SIG-M5 treated with dmso at 0.1 percent for 504 hours (cell line): ENCODE measurements at regions not wholly inside any gene's neighbourhood (a gene's known extent, or its start where the extent isn't known, plus 50 kb on each side); places are given as distances from the start of the nearest gene placed in this dataset.
"Not testable (repeated sequence)": the region's sequence is repeated elsewhere in the genome, so short reads cannot be mapped to it uniquely, and the experiment has no call there.

Experiments used
- DNase-seq: peaks from one replicate; lab custom pipeline; 2025; ENCODE audit not compliant: unreplicated experiment; lab: John Stamatoyannopoulos, UW

DNA sequence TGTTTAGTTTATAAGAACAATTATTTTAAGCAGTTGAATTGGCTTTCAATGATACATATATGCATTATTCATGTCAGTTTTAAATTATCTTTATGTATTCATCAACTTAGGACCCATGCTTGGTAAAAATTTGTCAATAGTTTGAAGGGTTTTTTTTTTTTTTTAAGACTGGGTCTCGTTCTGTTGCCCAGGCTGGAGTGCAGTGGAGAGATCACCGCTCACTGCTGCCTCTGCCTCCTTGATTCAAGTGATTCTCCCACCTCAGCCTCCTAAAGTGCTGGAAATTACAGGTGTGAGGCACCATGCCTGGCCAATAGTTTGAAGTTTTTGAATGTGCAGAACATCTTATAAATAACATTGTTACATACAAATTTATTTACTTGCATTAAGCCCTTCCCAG, 1671.0 kb upstream of the B3GALT2 start:
- no peak for DNase-seq

GRCh38 chr1:194848846-194849245, 1662.4 kb upstream of the B3GALT2 start:
- no peak for DNase-seq

GRCh38 chr1:194846488-194846887, 1660.1 kb upstream of the B3GALT2 start:
- no peak for DNase-seq

DNA sequence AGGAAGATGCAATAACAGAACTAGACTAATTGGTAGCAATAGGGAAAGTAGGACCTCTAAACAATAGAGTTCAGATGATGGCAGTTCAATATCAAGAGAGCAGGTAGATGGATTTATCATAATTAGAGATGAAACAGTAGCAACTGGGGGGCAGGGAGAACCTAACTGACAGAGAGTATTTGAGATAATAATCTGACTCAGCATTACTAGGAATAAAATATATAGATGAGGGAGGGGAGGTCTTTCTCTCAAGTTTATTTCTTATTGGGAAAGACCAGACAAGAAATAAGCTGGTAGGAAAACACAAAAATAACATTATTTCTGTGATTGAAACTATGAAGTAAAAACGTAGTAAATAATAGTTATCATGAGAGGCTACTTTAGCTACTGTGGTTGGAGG, 1656.7 kb upstream of the B3GALT2 start:
- DNase-seq: no peak

DNA sequence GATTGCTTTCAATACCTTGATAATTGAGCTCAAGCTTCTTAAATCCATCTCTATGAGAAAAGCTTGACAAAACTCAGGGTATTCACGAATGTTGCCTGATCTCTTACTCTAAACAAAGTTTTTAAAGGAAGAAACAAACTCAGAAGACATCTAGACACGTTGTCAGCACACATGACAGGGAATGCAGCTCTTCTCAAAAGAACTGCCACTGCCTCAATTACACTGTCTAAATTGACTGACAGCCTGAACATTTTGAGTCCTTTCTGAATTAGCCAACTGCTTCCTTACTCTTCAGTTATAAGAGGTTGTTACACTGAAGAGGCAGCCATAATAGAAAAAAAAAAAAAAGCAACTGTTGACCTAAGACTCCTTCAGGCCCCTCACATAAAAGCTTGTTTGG, 1646.7 kb upstream of the B3GALT2 start:
- DNase-seq: no peak

DNA sequence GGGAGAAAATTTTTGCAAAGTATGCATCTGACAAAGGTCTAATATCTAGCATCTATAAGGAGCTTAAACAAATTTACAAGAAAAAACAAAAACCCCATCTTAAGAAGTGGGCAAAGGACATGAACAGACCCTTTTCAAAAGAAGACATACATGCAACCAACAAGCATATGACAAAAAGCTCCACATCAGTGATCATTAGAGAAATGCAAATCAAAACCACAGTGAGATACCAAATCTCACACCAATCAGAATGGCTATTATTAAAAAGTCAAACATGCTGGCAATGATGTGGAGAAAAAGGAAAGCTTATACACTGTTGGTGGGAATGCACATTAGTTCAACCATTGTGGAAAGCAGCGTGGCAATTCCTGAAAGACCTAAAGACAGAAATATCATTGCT, 1645.2 kb upstream of the B3GALT2 start:
- not testable (repeated sequence) for DNase-seq

DNA sequence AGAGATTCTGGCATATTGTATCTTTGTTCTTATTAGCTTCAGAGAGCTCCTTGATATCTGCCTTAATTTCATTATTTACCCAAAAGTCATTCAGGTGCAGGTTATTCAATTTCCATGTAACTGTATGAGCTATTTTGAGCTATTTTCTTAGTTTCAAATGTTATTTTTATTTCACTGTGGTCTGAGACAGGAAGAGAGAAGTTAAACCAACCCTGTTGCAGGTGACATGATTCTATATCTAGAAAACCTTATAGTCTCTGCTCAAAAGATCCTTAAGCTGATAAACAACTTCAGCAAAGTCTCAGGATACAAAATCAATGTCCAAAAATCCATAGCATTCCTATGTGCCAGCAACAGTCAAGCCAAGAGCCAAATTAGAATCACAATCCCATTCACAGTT, 1644.0 kb upstream of the B3GALT2 start:
- no peak for DNase-seq

DNA sequence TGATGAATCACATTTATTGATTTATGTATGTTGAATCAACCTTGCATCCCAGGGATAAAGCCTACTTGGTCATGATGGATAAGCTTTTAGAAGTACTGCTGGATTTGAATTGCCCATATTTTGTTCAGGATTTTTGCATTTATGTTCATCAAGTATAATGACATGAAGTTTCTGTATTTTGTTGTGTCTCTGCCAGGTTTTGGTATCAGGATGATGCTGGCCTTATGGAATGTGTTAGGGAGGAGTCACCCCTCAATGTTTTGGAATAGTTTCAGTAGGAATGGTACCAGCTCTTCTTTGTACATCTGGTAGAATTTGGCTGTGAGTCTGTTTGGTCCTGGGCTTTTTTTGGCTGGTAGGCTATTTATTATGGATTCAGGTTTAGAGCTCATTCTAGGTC, 1643.1 kb upstream of the B3GALT2 start:
- no peak for DNase-seq

GRCh38 chr1:194825382-194825781, 1639.0 kb upstream of the B3GALT2 start:
- no peak for DNase-seq

GRCh38 chr1:194821091-194821490, 1634.7 kb upstream of the B3GALT2 start:
- no peak for DNase-seq

DNA sequence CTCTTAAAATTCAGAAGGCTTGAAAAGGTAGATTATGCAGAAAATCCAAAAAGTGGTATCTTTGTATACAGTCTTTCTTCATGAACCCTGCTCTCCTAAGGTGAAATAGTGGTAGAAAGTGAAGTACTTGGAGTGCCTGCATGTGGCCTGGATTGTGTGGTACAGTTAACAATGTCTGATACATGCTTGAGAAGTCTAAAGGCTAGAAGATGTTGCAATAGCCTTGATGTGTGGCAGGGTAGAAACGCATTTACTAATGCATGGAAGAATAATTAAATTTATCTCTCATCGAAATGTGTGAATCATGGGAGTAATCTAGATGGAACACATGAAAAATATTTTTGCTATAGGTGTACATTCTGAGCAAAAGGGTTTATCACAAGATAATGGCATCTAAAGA, 1632.3 kb upstream of the B3GALT2 start:
- DNase-seq: no peak

DNA sequence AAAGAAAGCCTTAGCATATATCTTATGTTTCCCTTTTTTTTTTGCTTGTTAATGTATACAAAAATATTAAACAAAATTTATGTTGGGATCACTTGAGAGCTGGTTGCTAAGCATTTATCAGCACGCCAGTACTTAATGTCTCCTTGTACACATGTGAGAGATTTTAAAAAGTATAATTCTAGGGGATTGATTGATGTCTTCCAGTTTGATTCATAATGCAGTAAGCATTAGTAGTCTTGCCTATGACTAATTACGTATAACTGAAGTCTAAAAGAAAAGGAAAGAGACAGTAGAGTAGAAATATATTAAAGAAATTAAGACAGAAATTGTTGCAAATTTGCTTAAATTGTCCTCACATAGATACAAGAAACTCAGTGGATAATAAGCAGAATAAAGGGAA, 1630.4 kb upstream of the B3GALT2 start:
- DNase-seq: no peak

GRCh38 chr1:194813096-194813495, 1626.7 kb upstream of the B3GALT2 start:
- DNase-seq: no peak

DNA sequence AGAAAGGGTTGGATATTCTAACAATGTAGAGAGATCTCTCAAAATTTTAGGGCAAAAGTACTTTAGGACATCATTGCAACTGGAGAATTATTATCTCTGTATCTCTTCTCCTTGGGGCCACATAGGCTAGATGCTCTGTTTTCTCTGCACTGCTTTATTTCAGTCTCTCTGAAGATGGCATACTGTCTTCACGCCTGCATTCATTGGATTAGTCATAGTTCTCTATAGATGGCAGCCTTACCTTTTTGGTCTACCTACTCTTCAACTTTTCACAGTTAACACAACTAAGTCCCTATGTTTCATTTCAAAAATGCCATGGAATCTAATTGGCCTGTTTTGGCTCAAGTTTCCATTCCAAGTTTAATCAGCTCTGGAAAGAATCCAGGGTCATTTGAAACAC, 1623.3 kb upstream of the B3GALT2 start:
- no peak for DNase-seq

DNA sequence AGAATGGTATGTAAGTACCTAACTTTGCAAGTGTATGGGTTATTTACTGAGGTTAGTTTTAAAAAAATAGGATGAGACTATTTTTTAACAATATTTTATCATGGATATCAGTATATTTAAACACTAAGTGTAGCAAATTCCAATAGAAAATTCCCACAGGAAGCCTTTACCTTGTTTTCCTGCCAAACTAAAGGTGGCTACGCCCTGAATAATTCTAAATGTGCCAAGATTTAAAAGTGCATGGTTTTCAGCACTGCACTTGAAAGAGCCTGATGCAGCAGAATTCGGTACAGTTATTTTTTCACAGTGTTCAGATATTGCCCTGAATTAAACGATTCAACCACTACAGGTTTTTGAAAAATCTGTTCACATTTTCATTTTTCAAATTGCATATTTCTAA, 1622.8 kb upstream of the B3GALT2 start:
- no peak for DNase-seq

- DNase-seq: no peak
Observed at GRCh38 chr1:194807530-194808220, 1621.3 kb upstream of the B3GALT2 start.

GRCh38 chr1:194802572-194802971, 1616.2 kb upstream of the B3GALT2 start:
- DNase-seq: no peak

DNA sequence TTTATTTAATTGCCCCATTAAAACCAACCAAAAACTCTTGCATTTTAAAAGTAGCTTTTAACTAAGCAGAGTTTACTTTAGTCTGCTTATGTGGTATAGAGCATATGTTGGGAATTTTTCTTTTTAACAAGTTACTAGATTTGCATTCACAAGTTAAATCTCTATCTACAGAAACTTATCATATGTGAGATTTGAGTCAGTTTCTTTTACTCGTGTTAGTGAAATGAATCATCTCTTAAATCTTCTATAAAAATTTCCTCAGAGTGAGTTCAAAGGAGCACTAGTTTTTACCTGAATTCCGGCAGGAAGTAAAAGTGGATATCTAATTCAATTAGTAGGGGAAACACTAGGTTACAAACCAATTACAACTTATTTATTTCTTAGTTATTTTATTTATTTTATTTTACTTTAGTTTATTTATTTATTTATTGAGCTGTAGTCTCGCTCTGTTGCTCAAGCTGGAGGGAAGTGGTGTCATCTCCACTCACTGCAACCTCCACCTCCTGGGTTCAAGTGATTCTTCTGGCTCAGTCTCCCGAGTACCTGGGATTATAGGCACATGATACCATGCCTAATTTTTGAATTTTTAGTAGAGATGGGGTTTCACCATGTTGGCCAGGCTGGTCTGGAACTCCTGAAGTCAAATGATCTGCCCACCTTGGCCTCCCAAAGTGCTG, 1609.6 kb upstream of the B3GALT2 start:
- no peak for DNase-seq

DNA sequence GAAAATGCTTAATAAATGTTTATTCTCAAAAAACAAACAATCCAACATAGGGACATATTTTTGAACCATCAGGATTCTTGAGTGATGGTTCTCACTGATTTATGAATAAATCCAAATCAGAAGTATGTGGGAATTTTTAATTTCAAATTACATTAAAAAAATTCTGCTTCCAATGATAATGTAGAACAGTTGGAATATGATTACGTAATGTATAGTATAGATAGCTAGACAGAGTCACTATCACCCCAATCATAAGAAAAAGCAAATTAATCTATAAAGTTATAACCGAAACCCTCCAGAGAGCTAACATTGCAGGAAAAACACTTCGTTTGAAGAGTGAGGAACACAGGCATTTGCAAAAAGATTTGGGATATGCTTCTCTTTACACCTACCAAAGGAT, 1600.6 kb upstream of the B3GALT2 start:
- no peak for DNase-seq

GRCh38 chr1:194786027-194786426, 1599.6 kb upstream of the B3GALT2 start:
- DNase-seq: no peak

DNA sequence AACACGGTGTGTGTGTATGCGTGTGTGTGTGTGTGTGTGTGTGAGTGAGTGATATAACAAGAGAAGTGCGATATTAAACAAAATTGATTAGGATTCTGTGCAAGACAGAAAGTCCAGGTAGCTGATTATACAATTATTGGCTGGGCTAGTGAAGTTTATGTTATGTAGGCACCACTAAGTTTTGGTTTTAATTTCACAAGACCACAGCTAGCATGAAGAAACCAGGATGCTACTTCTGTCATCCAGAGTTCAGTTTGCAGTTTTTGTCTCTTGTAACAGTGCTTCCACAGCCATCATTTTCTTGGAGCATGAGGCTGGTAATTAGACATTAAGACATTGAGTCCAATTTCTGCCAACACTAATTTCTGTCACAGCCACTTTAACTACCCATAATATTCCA, 1590.2 kb upstream of the B3GALT2 start:
- DNase-seq: no peak

DNA sequence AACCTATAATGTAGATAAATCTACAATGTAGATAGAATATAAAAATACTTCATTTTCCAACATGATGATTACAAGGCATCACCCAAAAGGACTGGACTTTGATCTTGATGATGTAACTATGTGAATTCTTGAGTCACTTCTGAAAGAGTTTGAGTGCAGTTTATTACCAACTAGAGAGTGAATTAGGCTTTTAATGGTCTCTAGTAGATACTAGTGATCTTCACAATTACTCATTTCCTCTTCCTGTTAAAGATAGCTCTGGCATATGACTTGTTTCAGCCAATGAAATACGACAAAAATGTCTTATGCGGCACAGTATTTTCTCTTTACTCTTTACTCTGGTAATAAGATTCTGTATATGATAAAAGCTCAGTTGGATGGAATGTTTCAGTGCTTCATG, 1588.1 kb upstream of the B3GALT2 start:
- no peak for DNase-seq
